ENCODE measurements at regions not wholly inside any gene's neighbourhood (a gene's known extent, or its start where the extent isn't known, plus 50 kb on each side); places are given as distances from the start of the nearest gene placed in this dataset.

- no peak for ATAC-seq
- H3K4me1 ChIP-seq = no peaks in the 10 kb centered on the region
- no peak for TF ChIP-seq CTCF (IDR thresholded peaks at IDR 0.05)
- TF ChIP-seq POLR2A (IDR thresholded peaks at IDR 0.05) = no peak
- H3K9me3 ChIP-seq = no peaks in the 10 kb centered on the region
- 40 to 49% (median 45%) methylated on average over 2 of the region's 2 CpGs for WGBS, 4 donors
- no peak for DNase-seq
- intact Hi-C loops (cut with DNase I) = no loop called here
- H3K27ac ChIP-seq = no peak overlapping the region
- H3K27me3 ChIP-seq = no peaks in the 10 kb centered on the region
- no peaks in the 10 kb centered on the region for H3K36me3 ChIP-seq
- no peak overlapping the region for H3K4me3 ChIP-seq
Observed at GRCh38 chr3:180092889-180093288, 56.2 kb upstream of the PEX5L start.

GRCh38 chr3:180093535-180093934 lies 56.8 kb upstream of the PEX5L start:
- H3K27me3 ChIP-seq = no peaks in the 10 kb centered on the region
- no peak for TF ChIP-seq CTCF (IDR thresholded peaks at IDR 0.05)
- no peak for TF ChIP-seq POLR2A (IDR thresholded peaks at IDR 0.05)
- 94 to 100% (median 98%) methylated on average over 1 of the region's 1 CpG for WGBS, 4 donors
- H3K36me3 ChIP-seq = no peaks in the 10 kb centered on the region
- H3K4me1 ChIP-seq = no peaks in the 10 kb centered on the region
- intact Hi-C loops (cut with DNase I) = no loop called here
- no peak for DNase-seq
- H3K9me3 ChIP-seq = no peaks in the 10 kb centered on the region
- no peak overlapping the region for H3K4me3 ChIP-seq
- H3K27ac ChIP-seq = no peak overlapping the region
- ATAC-seq = no peak

GRCh38 chr3:180097626-180098025 lies 60.9 kb upstream of the PEX5L start:
- WGBS, 4 donors = 71 to 80% (median 74%) methylated on average over 1 of the region's 1 CpG
- ATAC-seq (no peak), DNase-seq (no peak)
- Histone ChIP-seq H3K36me3 (no peaks in the 10 kb centered on the region), H3K27me3 (no peaks in the 10 kb centered on the region), H3K27ac (no peak overlapping the region), H3K9me3 (no peaks in the 10 kb centered on the region), H3K4me1 (no peaks in the 10 kb centered on the region), H3K4me3 (no peak overlapping the region)
- intact Hi-C loops (cut with DNase I) = no loop called here
- TF ChIP-seq CTCF (IDR thresholded peaks at IDR 0.05) = no peak

- intact Hi-C loops (cut with DNase I) = no loop called here
- DNase-seq = no peak
- peak in 1 of 4 donors; percentile 28 for ATAC-seq
- H3K9me3 ChIP-seq = peaks cover 0 to 4% (median 0%) of the 10 kb centered on the region in 12 donors
- TF ChIP-seq CTCF (IDR thresholded peaks at IDR 0.05) (no peak), POLR2A (IDR thresholded peaks at IDR 0.05) (no peak)
- no peaks in the 10 kb centered on the region for H3K4me1 ChIP-seq
- H3K4me3 ChIP-seq = no peak overlapping the region
- WGBS, 4 donors = 19 to 43% (median 37%) methylated on average over 8 to 11 of the region's 11 CpGs; no CpG with 5 or more reads in 1 of the 4 donors
- H3K27me3 ChIP-seq = no peaks in the 10 kb centered on the region
- no peak overlapping the region for H3K27ac ChIP-seq
- no peaks in the 10 kb centered on the region for H3K36me3 ChIP-seq
Observed at GRCh38 chr3:180102134-180102533, 65.4 kb upstream of the PEX5L start.
